WERI-Rb-1 (cell line): ENCODE measurements at regions not wholly inside any gene's neighbourhood (a gene's known extent, or its start where the extent isn't known, plus 50 kb on each side); places are given as distances from the start of the nearest gene placed in this dataset.

Experiments used
- DNase-seq: peaks from one replicate; pipeline ENCODE4 v3.0.0-alpha.2; 2020
- H3K27ac ChIP-seq: fragments of 250-450 bp; sonication (Bioruptor Pico); 2 replicates; pipeline ENCODE4 v1.5.1; 2020; ENCODE audit warnings: mild to moderate bottlenecking, moderate library complexity
- H3K27me3 ChIP-seq: fragments of 250-450 bp; sonication (Bioruptor Pico); 2 replicates; pipeline ENCODE4 v1.5.1; 2021; ENCODE audit warnings: mild to moderate bottlenecking, low read depth, moderate library complexity; ENCODE audit not compliant: insufficient read depth, severe bottlenecking
- H3K36me3 ChIP-seq: fragments of 250-450 bp; sonication (Bioruptor Pico); 2 replicates; pipeline ENCODE4 v1.5.1; 2020; ENCODE audit warnings: mild to moderate bottlenecking, moderate library complexity
- H3K4me3 ChIP-seq: 2 replicates; pipeline ENCODE4 v1.5.1; 2011; ENCODE audit warnings: low read depth, mild to moderate bottlenecking, control low read depth, low read length
- H3K9me3 ChIP-seq: fragments of 250-450 bp; sonication (Bioruptor Pico); 2 replicates; pipeline ENCODE4 v1.5.1; 2021; ENCODE audit warnings: mild to moderate bottlenecking, moderate library complexity; ENCODE audit not compliant: severe bottlenecking
- TF ChIP-seq, protein P1 (sequence below): IDR thresholded peaks from 2 replicates; pipeline ENCODE4 v1.5.1; 2011; ENCODE audit warnings: low read depth, mild to moderate bottlenecking, control low read depth, inconsistent platforms, low read length

DNA sequence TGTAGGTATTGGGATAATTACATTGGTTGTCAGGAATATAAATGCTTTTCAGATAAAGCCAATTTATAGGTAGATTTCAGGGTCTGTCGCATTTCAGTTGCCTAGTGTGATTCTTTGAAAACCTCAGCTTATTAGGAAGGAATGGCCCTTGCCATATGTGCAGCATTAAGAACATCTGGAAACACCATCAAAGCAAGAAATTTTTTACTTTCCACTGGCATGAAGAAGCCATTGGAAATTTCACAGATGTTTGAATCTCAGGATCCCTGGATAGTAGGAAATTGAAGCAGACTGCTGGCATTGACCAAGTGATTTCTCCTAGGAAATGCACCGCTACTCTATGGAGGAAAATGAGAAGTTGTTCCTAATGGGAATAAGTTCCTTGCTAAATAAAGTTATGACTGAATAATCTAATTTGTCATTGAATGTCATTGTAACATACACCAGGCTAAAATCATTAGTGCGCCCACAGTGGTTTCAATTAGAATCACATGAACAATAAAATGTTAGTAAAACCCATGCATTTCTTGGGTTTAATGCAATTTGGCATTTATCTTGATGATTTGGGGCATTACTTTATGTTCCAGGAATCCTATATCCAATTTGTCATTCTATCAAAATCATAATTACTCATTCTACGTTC lies 950.1 kb downstream of the EPHA7 start:
- no peak overlapping the region for H3K27ac ChIP-seq
- H3K9me3 ChIP-seq = no peaks in the 10 kb centered on the region

GRCh38 chr6:92468066-92468465 lies 951.3 kb downstream of the EPHA7 start:
- DNase-seq = no peak
- Histone ChIP-seq H3K4me3 (no peak overlapping the region), H3K27ac (no peak overlapping the region), H3K9me3 (no peaks in the 10 kb centered on the region), H3K36me3 (no peaks in the 10 kb centered on the region), H3K27me3 (no peaks in the 10 kb centered on the region)
- TF ChIP-seq, protein P1, sequence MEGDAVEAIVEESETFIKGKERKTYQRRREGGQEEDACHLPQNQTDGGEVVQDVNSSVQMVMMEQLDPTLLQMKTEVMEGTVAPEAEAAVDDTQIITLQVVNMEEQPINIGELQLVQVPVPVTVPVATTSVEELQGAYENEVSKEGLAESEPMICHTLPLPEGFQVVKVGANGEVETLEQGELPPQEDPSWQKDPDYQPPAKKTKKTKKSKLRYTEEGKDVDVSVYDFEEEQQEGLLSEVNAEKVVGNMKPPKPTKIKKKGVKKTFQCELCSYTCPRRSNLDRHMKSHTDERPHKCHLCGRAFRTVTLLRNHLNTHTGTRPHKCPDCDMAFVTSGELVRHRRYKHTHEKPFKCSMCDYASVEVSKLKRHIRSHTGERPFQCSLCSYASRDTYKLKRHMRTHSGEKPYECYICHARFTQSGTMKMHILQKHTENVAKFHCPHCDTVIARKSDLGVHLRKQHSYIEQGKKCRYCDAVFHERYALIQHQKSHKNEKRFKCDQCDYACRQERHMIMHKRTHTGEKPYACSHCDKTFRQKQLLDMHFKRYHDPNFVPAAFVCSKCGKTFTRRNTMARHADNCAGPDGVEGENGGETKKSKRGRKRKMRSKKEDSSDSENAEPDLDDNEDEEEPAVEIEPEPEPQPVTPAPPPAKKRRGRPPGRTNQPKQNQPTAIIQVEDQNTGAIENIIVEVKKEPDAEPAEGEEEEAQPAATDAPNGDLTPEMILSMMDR = no peak

More for the DNA sequence above, 950.1 kb downstream of the EPHA7 start:
- Histone ChIP-seq H3K36me3 (no peaks in the 10 kb centered on the region), H3K27me3 (no peaks in the 10 kb centered on the region), H3K4me3 (no peak overlapping the region)
- DNase-seq = no peak
- TF ChIP-seq, protein P1 = no peak

- Histone ChIP-seq H3K9me3 (no peaks in the 10 kb centered on the region), H3K4me3 (no peak overlapping the region), H3K36me3 (no peaks in the 10 kb centered on the region), H3K27me3 (no peaks in the 10 kb centered on the region), H3K27ac (no peak overlapping the region)
- TF ChIP-seq, protein P1 = no peak
- no peak for DNase-seq
Observed at GRCh38 chr6:92460133-92460532, 959.2 kb downstream of the EPHA7 start.

DNA sequence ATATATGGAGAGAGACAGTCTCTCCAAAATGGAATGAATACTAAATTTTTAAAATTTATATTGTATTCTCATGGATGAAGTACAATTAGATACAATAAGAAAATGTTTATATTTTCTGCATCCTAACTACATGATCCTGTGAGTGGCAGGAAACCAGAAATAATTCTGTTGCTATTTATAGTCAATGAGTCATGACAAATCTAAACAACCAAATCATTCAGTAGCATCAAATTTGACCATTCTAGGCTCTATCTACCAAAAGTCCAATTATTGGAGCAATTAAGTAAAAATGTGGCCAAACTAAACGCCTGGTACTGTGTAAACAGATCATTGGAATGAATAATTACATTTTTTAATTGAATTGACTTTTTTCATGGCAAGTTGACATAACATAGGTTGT lies 959.8 kb downstream of the EPHA7 start:
- Histone ChIP-seq H3K27me3 (no peaks in the 10 kb centered on the region), H3K36me3 (no peaks in the 10 kb centered on the region), H3K9me3 (no peaks in the 10 kb centered on the region), H3K4me3 (no peak overlapping the region), H3K27ac (no peak overlapping the region)
- DNase-seq = no peak
- TF ChIP-seq, protein P1 = no peak

- no peaks in the 10 kb centered on the region for H3K27me3 ChIP-seq
- no peak overlapping the region for H3K27ac ChIP-seq
- no peak for DNase-seq
- H3K9me3 ChIP-seq = no peaks in the 10 kb centered on the region
- no peak overlapping the region for H3K4me3 ChIP-seq
- no peaks in the 10 kb centered on the region for H3K36me3 ChIP-seq
- TF ChIP-seq, protein P1 = no peak
Observed at GRCh38 chr6:92446052-92446451, 973.3 kb downstream of the EPHA7 start.

DNA sequence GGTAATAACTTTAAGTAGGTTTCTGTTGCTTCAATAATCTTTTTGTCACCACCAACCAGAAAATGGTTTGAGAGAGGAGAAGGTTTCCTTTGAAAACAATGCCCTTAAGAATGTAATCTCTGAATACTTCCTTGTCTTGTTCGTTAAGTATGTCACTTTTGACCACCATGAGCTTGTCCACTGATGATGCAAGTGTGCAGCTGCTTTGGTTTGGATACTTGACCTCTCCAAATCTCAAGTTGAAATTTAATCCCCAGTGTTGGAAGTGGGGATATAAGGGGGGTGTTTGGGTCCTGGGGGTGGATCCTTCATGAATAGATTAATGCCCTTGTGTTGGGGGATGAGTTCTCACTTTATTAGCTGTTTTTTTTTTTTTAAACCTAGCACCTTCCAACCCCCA lies 985.4 kb downstream of the EPHA7 start:
- H3K27me3 ChIP-seq = no peaks in the 10 kb centered on the region
- H3K27ac ChIP-seq = no peak overlapping the region
- no peak overlapping the region for H3K4me3 ChIP-seq
- H3K9me3 ChIP-seq = no peaks in the 10 kb centered on the region
- DNase-seq = no peak
- H3K36me3 ChIP-seq = no peaks in the 10 kb centered on the region
- TF ChIP-seq, protein P1 = no peak
